AG09319 (cell line): ENCODE measurements at regions not wholly inside any gene's neighbourhood (a gene's known extent, or its start where the extent isn't known, plus 50 kb on each side); places are given as distances from the start of the nearest gene placed in this dataset.

Experiments
- DNase-seq: peaks from one replicate; pipeline ENCODE4 v3.0.0-alpha.2; 2010; ENCODE audit warnings: low read depth; ENCODE audit errors: extremely low read depth
- TF ChIP-seq, protein P1 (sequence below): IDR thresholded peaks from 2 replicates; pipeline ENCODE4 v1.5.1; 2011; ENCODE audit warnings: low read depth, mild to moderate bottlenecking, inconsistent platforms, low read length, moderate library complexity

DNA sequence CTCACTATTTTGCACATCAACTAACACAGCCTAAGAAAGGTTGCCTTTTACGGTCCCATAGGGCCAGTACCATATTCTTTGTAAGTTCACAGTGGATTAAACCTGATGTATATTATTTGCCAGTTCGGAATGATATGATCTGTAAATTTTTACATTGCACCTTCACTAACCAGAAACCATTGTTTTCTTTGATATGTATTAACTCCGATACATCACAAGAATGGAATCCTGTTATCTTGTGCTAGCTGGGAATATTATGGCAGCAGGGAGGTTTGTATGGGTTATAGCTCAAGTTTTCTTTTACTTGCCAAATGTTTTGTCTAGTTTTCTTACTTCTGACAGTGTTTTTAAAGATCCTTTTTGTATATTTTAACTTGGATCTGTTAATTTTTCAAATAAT lies 51.4 kb upstream of the S1PR1 start:
- TF ChIP-seq, protein P1, sequence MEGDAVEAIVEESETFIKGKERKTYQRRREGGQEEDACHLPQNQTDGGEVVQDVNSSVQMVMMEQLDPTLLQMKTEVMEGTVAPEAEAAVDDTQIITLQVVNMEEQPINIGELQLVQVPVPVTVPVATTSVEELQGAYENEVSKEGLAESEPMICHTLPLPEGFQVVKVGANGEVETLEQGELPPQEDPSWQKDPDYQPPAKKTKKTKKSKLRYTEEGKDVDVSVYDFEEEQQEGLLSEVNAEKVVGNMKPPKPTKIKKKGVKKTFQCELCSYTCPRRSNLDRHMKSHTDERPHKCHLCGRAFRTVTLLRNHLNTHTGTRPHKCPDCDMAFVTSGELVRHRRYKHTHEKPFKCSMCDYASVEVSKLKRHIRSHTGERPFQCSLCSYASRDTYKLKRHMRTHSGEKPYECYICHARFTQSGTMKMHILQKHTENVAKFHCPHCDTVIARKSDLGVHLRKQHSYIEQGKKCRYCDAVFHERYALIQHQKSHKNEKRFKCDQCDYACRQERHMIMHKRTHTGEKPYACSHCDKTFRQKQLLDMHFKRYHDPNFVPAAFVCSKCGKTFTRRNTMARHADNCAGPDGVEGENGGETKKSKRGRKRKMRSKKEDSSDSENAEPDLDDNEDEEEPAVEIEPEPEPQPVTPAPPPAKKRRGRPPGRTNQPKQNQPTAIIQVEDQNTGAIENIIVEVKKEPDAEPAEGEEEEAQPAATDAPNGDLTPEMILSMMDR = no peak
- DNase-seq = no peak

DNA sequence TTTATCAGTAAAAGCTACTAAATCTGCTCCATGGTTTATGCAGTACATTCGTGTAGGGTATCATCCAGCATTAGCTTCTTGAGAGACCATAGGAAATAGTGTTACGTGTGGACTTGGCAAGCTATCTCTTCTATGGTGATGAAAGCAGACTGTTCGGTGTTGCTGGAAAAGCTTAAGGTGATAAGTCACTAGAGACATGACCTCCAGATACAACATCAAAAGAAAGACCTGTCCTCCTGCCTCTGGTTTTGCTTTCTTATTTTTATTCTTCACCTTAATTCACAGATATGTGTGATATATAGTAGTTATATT lies 53.5 kb upstream of the S1PR1 start:
- TF ChIP-seq, protein P1 = no peak
- DNase-seq = no peak

DNA sequence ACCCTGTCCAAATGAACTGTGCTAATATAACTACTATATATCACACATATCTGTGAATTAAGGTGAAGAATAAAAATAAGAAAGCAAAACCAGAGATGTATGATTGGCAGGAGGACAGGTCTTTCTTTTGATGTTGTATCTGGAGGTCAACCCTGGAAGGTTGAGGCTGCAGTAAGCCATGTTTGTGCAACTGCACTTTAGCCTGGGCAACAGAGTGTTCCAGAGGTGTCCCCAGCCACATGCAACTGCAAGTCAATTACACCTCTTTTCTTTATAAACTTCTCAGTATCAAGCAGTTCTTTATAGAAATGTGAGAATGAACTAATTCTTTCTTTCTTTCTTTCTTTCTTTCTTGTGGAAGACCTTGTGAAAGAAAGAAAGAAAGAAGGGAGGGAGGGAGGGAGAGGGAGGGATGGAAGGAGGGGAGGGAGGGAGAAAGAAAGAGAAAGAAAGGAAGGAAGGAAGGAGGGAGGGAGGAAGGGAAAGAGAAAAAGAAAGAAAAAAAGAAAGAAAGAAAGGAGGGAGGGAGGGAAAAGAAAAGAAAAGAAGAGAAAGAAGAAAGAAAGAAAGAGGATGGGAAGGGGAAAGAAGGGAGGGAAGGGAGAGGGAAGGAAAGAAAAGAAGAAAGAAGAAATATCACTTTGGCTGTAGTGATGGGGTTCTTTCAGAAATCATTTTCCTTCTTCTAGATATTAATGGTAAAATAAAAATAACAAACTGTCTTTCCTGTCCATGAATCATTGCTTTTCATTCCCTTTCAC lies 54.0 kb upstream of the S1PR1 start:
- TF ChIP-seq, protein P1 = no peak
- no peak for DNase-seq

DNA sequence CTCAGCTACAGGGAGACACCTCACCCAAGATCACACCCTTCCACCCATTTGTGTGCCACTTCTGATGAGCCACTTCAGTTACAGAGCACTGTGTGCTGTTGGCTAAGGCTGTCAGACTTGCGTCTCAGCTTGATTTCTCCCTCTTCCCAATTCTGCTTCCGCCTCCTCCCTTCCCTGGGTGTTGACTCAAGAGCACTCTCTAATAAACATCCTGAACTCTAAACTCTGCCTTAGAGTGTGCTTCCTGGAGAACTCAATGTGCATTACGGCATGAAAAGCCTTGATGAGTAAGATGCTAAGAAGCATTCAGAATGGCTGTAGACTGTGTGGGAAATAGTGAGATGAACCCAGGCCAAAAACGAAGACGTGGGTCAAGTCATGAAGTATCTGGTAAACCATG lies 54.9 kb upstream of the S1PR1 start:
- TF ChIP-seq, protein P1 = no peak
- DNase-seq = no peak

DNA sequence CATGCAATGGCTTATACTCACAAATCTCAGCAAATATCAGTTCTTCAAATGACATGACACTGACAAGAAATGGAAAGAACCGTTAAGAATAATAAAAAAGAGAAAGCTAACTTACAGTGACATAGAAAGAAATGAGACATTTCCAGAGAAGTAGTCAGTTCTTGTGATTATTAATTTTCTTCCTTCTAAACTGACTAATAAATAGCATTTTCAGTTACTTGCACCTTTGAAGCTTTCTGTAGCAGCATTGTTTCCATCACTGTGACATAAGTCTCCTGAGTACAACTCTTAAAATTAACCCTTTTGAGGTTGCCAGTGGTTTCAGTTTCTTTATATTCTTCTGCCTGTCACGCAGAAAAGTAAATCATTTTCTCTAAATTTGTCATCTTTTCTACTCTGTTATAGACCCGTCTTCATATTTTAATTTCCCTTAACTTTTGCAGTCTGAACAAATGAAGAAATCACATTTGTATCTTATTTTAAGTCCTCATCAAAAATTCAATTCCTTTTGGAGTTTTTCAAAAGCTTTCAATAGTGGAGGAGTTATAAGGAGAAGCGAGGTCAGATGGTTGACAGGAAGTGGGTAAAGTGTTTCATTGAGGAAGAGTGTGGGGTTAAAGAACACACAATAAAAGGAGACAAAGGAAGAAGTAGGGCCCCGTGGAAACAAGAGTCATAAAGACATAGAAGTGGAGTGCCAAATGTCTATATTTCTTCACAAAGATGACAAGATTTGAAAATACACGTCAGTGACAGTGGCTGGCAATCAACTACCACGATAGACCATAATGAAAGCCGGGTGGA lies 57.9 kb upstream of the S1PR1 start:
- TF ChIP-seq, protein P1 = no peak
- DNase-seq = no peak

DNA sequence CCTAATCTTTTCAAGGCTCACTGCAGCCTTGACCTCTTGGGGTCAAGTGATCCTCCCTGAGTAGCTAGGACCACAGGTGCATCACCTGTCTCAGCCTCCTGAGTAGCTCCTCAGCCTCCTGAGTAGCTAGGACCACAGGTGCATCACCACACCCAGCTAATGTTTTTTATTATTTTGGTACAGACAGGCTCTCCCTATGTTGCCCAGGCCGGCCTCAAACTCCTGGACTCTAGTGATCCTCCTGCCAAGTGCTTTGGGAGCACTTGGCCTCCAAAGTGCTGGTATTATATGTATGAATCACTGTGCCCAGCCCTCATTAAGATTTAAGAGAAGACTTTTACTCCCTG lies 58.5 kb upstream of the S1PR1 start:
- no peak for DNase-seq
- TF ChIP-seq, protein P1 = no peak

DNA sequence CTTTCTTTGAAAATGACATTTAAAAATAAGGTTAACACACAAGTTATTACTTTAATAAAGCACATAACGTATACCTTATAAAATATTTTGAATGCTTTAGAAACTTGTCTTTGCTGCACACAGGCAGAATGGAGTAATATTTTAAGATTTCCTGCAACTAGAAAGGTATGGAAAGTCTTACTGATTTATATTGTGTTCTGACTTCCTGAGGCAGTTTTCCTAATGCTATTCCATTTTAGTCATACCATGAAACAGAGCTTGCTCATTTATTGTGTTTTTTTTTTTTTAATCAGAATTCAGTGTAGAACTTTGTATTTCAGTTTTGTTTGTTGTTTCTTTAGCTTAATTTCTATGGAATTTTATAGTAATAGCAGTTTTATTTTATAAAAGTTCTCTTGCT lies 60.9 kb upstream of the S1PR1 start:
- TF ChIP-seq, protein P1 = no peak
- no peak for DNase-seq
